Fibroblast of mammary gland (primary cell): ENCODE measurements at regions not wholly inside any gene's neighbourhood (a gene's known extent, or its start where the extent isn't known, plus 50 kb on each side); places are given as distances from the start of the nearest gene placed in this dataset.

Source experiments
- DNase-seq: peaks from one replicate; pipeline ENCODE4 v3.0.0-alpha.2; 2010; ENCODE audit warnings: low read depth
- H3K4me3 ChIP-seq: 2 replicates; pipeline ENCODE4 v1.5.1; 2011; ENCODE audit warnings: low read depth, mild to moderate bottlenecking, low read length, moderate library complexity; ENCODE audit not compliant: control insufficient read depth
- TF ChIP-seq, protein P1 (sequence below): conservative IDR thresholded peaks from 2 replicates; pipeline ENCODE4 v1.5.1; 2011; ENCODE audit warnings: low read depth, low read length, inconsistent platforms; ENCODE audit not compliant: control insufficient read depth, insufficient read depth

DNA sequence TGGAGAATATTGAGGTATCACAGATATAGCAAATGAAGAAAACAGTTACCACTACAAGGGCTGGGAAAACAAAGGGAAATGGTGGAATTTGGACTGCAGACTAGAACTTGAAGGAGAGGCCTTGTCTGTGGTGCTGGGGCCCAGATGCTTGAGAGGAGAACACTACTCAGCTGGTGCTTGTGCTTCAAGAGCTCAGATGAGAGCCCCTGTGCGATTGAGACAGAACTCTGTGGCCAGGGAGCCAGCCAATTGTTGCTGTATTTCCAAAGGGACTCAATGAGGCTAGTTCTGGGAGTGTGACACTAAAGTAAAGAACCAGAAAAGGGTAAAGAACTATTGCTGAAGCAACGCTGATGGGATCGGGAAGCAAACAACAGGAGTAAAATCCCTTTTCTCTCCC, 406.5 kb upstream of the SEMA3D start:
- H3K4me3 ChIP-seq = no peak overlapping the region
- DNase-seq = no peak
- TF ChIP-seq, protein P1, sequence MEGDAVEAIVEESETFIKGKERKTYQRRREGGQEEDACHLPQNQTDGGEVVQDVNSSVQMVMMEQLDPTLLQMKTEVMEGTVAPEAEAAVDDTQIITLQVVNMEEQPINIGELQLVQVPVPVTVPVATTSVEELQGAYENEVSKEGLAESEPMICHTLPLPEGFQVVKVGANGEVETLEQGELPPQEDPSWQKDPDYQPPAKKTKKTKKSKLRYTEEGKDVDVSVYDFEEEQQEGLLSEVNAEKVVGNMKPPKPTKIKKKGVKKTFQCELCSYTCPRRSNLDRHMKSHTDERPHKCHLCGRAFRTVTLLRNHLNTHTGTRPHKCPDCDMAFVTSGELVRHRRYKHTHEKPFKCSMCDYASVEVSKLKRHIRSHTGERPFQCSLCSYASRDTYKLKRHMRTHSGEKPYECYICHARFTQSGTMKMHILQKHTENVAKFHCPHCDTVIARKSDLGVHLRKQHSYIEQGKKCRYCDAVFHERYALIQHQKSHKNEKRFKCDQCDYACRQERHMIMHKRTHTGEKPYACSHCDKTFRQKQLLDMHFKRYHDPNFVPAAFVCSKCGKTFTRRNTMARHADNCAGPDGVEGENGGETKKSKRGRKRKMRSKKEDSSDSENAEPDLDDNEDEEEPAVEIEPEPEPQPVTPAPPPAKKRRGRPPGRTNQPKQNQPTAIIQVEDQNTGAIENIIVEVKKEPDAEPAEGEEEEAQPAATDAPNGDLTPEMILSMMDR = no peak

DNA sequence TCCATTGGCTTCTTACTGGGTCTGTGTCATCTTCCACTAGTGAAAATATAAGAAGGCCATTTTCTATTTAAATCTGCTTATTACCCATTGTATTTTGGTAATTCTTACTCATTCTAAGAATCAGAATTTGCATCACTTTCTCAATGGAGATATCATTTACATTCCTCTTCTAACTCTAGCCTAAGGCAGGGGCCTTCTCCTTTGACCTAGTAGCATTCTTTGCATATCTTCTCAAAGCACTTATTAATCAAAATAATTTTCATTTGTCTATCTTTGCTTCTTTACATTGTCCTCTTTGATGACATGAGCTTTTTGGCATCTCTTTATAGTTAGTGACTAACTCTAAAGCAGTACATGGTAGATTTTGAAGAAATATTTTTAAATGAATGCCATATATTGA, 400.9 kb upstream of the SEMA3D start:
- DNase-seq = no peak
- H3K4me3 ChIP-seq = no peak overlapping the region
- TF ChIP-seq, protein P1 = no peak

DNA sequence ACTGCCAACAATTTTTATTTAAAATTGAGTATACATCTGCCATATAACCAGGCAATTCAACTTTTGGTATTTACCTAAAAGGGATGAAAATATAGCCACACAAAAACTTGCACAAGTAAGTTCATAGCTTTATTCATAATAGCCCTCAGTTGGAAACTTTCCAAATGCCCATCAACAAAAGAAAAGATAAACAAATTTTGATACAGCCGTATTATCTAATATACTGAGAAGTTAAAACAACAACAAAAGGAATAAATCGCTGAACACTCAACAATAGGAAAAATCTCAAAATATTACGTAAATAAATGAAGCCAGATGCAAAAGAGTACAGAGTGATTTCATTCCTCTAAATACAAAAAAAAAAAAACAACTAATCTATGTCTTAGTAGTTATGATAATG, 399.2 kb upstream of the SEMA3D start:
- TF ChIP-seq, protein P1 = no peak
- H3K4me3 ChIP-seq = no peak overlapping the region
- no peak for DNase-seq

DNA sequence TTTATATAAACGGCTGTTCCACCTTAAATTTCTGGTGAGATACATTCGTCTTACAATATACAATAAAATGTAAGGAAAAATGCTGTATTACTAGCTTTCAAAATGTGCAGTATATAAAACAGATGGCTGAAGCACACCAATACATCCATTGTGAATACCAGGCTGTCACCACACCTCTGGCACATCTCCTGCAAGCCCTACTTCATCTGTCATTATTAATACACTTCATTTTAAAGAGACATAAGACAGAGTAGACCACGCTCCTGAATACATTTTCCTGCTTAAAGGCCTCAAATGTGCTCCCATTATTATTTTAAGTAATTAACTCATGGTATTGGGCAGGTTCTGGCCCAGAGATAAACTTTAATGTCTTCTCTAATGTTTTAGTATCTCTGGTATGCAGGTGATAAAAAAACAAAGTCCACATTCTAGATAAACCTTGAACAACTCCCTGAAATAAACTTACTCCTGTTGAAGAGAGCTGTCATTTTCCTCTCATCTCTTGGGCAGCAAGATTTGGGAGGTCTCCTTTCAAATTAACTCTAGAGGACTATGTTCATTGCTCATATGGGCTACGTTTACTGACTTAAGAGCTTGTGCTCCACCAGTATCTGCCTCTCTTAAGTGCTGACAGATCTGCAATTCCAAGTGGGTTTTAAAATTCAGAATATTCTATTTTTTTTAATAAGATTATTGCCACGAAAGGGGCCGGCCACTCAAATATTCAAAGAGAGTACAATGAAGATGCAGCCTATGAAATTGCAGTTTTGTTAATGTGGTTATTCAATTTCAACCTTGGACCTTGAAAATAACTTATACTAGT, 396.5 kb upstream of the SEMA3D start:
- TF ChIP-seq, protein P1 = no peak
- no peak for DNase-seq
- H3K4me3 ChIP-seq = no peak overlapping the region

DNA sequence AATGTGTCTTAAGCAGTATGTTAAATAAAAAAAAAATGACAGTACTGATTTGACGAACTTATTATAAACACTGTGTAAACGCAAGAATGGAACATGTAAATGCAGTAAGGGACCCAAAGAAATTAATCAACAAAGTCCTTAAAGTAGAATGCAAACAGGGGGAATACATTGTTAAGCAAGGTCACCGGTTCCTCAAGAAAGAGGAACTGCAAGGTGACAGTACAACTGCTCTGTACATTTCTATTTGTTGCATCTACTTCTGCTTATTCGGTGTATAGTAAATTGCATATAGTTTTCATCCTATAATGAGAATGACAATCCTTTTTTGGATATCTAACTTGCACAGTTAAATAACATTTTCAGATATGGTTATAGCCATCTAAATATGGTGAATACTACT, 387.0 kb upstream of the SEMA3D start:
- no peak for DNase-seq
- H3K4me3 ChIP-seq = no peak overlapping the region
- TF ChIP-seq, protein P1 = no peak

DNA sequence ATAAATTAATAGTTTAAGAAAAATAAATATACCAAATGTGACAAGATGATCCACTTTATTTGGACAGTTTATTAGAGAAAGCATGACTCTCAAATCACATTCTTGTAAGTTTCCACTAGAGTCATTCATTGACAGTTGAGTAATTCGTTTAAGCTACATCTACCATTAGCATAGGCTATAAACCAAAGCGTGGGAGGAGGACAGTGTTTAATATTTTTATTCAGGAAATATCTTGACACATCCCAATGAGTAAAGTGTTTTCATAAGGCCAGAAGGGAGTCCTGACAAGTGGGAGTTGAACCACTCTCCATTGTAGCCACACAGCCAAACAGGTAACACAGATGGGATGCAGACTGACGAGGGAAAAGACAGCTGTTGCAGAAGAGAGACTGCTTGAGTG, 386.5 kb upstream of the SEMA3D start:
- H3K4me3 ChIP-seq = no peak overlapping the region
- DNase-seq = no peak
- TF ChIP-seq, protein P1 = no peak
